Esophagus muscularis mucosa (tissue), 4 donors: ENCODE measurements at regions not wholly inside any gene's neighbourhood (a gene's known extent, or its start where the extent isn't known, plus 50 kb on each side); places are given as distances from the start of the nearest gene placed in this dataset.

ENCODE experiments used
- EP300 ChIP-seq: sonication (generic); formaldehyde crosslinking; IDR thresholded peaks from one replicate; pipeline ENCODE4 v1.6.1; 2017; ENCODE audit warnings: antibody characterized with exemption
- POLR2A ChIP-seq: fragments of 450-650 bp; IDR thresholded peaks from one replicate; pipeline ENCODE4 v1.6.1; 2017; ENCODE audit warnings: antibody characterized with exemption, moderate library complexity, mild to moderate bottlenecking, low read depth
- POLR2AphosphoS5 ChIP-seq, 2 donors: sonication (generic); formaldehyde crosslinking; IDR thresholded peaks; one replicate each; pipeline ENCODE4 v1.6.1; 2017; ENCODE audit warnings: antibody characterized with exemption in 2 of 2
- TF ChIP-seq, protein P1 (sequence below), 3 experiments: fragments of 200-600 bp in 2 of 3; fragments of 450-650 bp in 1 of 3; sonication (generic) in 2 of 3; IDR thresholded peaks; one replicate each; pipeline ENCODE4 v1.5.1; 2017 to 2019; ENCODE audit warnings: antibody characterized with exemption in 3 of 3, mild to moderate bottlenecking in 2 of 3, moderate library complexity in 1 of 3

DNA sequence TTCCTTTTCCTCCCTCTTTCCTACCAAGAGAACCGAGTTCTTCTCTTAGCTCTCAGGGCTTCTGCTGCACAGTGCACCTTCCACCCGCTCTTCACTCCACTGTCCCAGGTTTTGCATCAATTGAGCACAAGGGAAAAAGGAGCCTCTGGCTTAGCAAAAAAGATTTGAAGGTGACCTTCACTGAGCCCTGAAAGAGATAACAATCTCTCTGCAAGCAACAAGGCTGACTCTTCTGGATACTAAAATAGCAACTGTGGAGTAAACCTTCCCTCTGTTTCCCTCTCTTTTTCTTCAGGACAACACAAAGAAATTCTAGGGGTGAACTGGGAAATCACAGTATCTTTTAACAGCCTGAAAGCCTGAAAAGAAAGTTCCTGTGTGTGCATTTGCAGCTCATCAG lies 354.7 kb upstream of the PODXL start:
- TF ChIP-seq, protein P1, sequence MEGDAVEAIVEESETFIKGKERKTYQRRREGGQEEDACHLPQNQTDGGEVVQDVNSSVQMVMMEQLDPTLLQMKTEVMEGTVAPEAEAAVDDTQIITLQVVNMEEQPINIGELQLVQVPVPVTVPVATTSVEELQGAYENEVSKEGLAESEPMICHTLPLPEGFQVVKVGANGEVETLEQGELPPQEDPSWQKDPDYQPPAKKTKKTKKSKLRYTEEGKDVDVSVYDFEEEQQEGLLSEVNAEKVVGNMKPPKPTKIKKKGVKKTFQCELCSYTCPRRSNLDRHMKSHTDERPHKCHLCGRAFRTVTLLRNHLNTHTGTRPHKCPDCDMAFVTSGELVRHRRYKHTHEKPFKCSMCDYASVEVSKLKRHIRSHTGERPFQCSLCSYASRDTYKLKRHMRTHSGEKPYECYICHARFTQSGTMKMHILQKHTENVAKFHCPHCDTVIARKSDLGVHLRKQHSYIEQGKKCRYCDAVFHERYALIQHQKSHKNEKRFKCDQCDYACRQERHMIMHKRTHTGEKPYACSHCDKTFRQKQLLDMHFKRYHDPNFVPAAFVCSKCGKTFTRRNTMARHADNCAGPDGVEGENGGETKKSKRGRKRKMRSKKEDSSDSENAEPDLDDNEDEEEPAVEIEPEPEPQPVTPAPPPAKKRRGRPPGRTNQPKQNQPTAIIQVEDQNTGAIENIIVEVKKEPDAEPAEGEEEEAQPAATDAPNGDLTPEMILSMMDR (IDR thresholded peaks at IDR 0.05) = no peak
- no peak for TF ChIP-seq POLR2AphosphoS5 (IDR thresholded peaks at IDR 0.05)
- no peak for TF ChIP-seq POLR2A
- TF ChIP-seq EP300 = no peak
